Prostate gland (tissue), 2 donors: ENCODE measurements at regions not wholly inside any gene's neighbourhood (a gene's known extent, or its start where the extent isn't known, plus 50 kb on each side); places are given as distances from the start of the nearest gene placed in this dataset.

Source experiments
- DNase-seq: peaks from one replicate; pipeline ENCODE4 v3.0.0-alpha.2; 2019; ENCODE audit warnings: low spot score
- H3K27ac ChIP-seq, 2 donors: fragments of 200-600 bp; sonication (generic); 2 replicates each; pipeline ENCODE4 v1.5.1; 2017 to 2019
- H3K27me3 ChIP-seq: fragments of 200-600 bp; sonication (generic); replicated peaks from 2 replicates; pipeline ENCODE4 v1.5.1; 2019; ENCODE audit not compliant: insufficient read depth
- H3K36me3 ChIP-seq, 2 donors: fragments of 200-600 bp; sonication (generic); 1 replicate in 1 of 2; 2 replicates in 1 of 2; pipeline versions ENCODE4 v1.5.1 to v1.8.1; 2017 to 2019
- H3K4me1 ChIP-seq: fragments of 200-600 bp; sonication (generic); replicated peaks from 2 replicates; pipeline ENCODE4 v1.5.1; 2019
- H3K4me3 ChIP-seq, 2 donors: fragments of 200-600 bp; sonication (generic); 2 replicates each; pipeline ENCODE4 v1.5.1; 2017 to 2019
- H3K9me3 ChIP-seq: fragments of 200-600 bp; sonication (generic); 2 replicates; pipeline ENCODE4 v1.5.1; 2017
- POLR2A ChIP-seq: fragments of 450-650 bp; IDR thresholded peaks from one replicate; pipeline ENCODE4 v1.6.1; 2016; ENCODE audit warnings: antibody characterized with exemption, mild to moderate bottlenecking
- POLR2AphosphoS5 ChIP-seq: sonication (generic); formaldehyde crosslinking; IDR thresholded peaks from one replicate; pipeline ENCODE4 v1.6.1; 2017; ENCODE audit warnings: antibody characterized with exemption
- WGBS: methylation state at CpG from one replicate; pipeline ENCODE4 v1.1.5; 2018; 5-methylcytosine and 5-hydroxymethylcytosine counted together
- intact Hi-C: fragments of 100-400 bp; cut with DNase I; formaldehyde crosslinking; loops from one replicate; pipeline ENCODE4 v1.14.2; 2022
- TF ChIP-seq, protein P1 (sequence below), 4 experiments: fragments of 200-600 bp in 2 of 4; fragments of 450-650 bp in 2 of 4; sonication (generic) in 2 of 4; IDR thresholded peaks; 1 replicate in 3 of 4; 2 replicates in 1 of 4; pipeline ENCODE4 v1.5.1; 2016 to 2019; ENCODE audit warnings: antibody characterized with exemption in 4 of 4, mild to moderate bottlenecking in 2 of 4, moderate library complexity in 2 of 4

DNA sequence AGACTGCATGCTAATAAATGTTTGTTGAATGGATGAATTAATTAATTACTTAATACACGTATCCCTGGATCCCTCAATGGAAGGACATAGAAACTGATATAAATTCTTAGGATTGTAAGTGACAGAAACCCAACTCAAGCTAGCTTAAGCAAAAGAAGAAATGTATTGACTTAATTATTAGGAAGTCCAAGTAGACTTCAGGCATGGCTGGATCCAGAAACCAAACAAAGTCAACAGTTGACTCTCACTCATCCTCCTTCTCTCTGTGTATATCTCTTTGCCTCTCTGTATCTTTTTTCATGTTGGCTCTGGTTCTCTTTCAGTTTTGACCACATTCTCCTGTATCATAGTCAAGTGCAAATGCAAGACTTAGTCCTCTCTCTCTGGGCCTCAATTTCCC lies 82.0 kb upstream of the CTNNBL1 start:
- no peak overlapping the region for H3K4me3 ChIP-seq
- H3K27me3 ChIP-seq: no peaks in the 10 kb centered on the region
- H3K27ac ChIP-seq: no peak overlapping the region
- intact Hi-C loops: no loop called here
- no peak for DNase-seq
- 89% methylated on average over 1 of the region's 1 CpG for WGBS
- no peaks in the 10 kb centered on the region for H3K36me3 ChIP-seq
- H3K4me1 ChIP-seq: no peaks in the 10 kb centered on the region
- no peak for TF ChIP-seq POLR2A
- TF ChIP-seq, protein P1, sequence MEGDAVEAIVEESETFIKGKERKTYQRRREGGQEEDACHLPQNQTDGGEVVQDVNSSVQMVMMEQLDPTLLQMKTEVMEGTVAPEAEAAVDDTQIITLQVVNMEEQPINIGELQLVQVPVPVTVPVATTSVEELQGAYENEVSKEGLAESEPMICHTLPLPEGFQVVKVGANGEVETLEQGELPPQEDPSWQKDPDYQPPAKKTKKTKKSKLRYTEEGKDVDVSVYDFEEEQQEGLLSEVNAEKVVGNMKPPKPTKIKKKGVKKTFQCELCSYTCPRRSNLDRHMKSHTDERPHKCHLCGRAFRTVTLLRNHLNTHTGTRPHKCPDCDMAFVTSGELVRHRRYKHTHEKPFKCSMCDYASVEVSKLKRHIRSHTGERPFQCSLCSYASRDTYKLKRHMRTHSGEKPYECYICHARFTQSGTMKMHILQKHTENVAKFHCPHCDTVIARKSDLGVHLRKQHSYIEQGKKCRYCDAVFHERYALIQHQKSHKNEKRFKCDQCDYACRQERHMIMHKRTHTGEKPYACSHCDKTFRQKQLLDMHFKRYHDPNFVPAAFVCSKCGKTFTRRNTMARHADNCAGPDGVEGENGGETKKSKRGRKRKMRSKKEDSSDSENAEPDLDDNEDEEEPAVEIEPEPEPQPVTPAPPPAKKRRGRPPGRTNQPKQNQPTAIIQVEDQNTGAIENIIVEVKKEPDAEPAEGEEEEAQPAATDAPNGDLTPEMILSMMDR (IDR thresholded peaks at IDR 0.05): no peak
- TF ChIP-seq POLR2AphosphoS5: no peak
- no peaks in the 10 kb centered on the region for H3K9me3 ChIP-seq

DNA sequence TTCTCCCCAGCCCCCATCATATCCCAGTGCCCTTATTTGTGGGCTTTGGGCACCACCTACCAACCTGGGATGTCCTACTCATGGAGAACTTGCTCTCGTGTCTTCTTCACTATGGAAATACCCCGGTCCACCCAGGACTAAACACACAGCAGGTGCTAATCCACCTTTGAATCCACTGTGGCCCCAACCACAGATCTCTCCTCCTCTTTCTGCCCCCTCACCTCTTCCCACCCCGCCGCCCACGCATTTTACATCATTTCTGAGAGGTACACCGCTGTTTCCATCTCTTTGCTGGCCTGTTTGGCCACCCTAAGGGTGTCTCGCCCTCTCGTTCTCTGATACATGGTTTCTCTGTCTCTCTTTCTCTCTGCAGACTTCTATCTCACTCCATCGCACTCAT lies 82.5 kb upstream of the CTNNBL1 start:
- WGBS: 67% methylated on average over 9 of the region's 9 CpGs
- TF ChIP-seq POLR2A (no peak), POLR2AphosphoS5 (no peak)
- TF ChIP-seq, protein P1 (IDR thresholded peaks at IDR 0.05): no peak

DNA sequence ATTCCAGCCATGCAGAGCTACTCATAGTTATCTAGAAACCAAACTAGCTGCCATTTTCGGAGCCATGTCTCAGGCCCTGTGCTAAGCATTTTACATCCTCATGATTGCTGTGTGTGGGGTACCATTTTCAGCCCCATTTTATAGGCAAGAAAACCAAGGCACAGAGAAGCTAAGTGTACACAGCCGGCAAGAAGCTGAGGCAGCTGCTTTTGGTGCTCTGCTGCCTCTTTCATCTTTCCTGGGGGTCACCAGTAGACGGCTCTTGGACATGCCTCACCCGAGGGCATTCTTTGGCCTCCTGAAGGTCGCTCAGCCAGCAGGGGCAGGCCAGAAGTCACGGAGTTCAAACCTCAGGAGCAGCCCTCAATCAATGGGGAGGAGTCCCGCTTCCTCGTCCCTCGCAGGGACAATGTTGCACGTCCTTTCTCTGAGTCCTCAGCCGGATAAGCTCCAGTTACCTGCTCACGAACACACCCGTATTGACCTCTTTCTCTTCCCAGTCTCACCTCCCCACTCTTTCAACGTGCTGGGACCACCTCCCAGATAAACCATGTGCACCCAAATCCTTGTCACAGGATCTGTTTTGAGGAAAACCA lies 82.6 kb upstream of the BLCAP start:
- Histone ChIP-seq H3K4me3 (no peak overlapping the region), H3K27ac (no peak overlapping the region), H3K4me1 (no peaks in the 10 kb centered on the region), H3K36me3 (no peaks in the 10 kb centered on the region), H3K9me3 (no peaks in the 10 kb centered on the region), H3K27me3 (no peaks in the 10 kb centered on the region)
- intact Hi-C loops: no loop called here
- TF ChIP-seq, protein P1 (IDR thresholded peaks at IDR 0.05): no peak
- TF ChIP-seq POLR2AphosphoS5: no peak
- DNase-seq: no peak
- WGBS: 54% methylated on average over 14 of the region's 14 CpGs

More for the DNA sequence above, 82.5 kb upstream of the CTNNBL1 start:
- intact Hi-C loops: no loop called here
- no peak for DNase-seq
- Histone ChIP-seq H3K4me3 (no peak overlapping the region), H3K27ac (no peak overlapping the region), H3K27me3 (no peaks in the 10 kb centered on the region), H3K9me3 (no peaks in the 10 kb centered on the region), H3K36me3 (no peaks in the 10 kb centered on the region), H3K4me1 (no peaks in the 10 kb centered on the region)

DNA sequence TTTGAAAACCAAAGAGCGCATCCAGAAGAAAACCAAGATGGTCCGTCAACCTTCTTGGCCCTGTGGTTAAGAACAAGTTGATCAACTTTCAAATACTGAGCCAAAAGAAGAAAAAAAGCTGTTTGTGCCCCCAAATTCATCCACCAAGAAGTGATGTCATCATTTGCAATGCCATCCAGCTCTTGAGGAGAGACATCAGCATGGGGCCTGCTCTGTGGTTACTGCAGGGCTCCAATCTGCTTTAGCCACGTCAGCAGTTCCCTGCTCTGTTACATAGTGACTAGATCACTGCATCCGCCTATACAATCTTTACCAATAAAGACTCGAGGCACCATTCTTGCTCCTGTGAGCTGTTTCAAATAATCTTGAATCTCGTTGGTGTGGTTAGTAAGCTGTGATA lies 75.0 kb upstream of the BLCAP start:
- intact Hi-C loops: no loop called here
- 64% methylated on average over 6 of the region's 6 CpGs for WGBS
- DNase-seq: no peak
- Histone ChIP-seq H3K27ac (no peak overlapping the region), H3K36me3 (no peaks in the 10 kb centered on the region), H3K4me3 (no peak overlapping the region), H3K27me3 (peaks cover 3% of the 10 kb centered on the region), H3K4me1 (no peaks in the 10 kb centered on the region), H3K9me3 (no peaks in the 10 kb centered on the region)
- TF ChIP-seq POLR2A: no peak
- TF ChIP-seq, protein P1 (IDR thresholded peaks at IDR 0.05): no peak
- no peak for TF ChIP-seq POLR2AphosphoS5

DNA sequence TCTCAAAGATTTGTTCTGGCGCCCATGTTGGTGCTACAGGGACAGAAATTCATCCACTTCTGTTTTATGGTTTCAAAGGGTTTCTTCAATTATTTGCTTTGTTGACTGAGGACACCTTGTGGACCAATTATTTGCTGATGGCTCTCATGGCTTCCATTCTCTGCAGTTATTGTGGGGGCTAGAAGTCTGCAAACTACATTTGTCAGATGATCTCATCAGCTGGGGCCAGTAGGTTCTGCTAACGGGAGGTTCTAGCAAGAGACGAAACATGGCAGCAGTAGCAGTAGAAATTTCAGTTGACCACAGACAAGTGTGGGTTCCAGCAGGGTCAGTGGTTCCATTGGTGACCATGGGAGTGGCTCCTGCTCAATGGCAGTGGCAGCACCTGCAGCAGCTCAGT lies 72.8 kb upstream of the BLCAP start:
- TF ChIP-seq POLR2A (no peak), POLR2AphosphoS5 (no peak)
- TF ChIP-seq, protein P1 (IDR thresholded peaks at IDR 0.05): no peak
- Histone ChIP-seq H3K36me3 (no peaks in the 10 kb centered on the region), H3K4me3 (no peak overlapping the region), H3K27ac (no peak overlapping the region), H3K9me3 (no peaks in the 10 kb centered on the region), H3K4me1 (no peaks in the 10 kb centered on the region), H3K27me3 (peaks cover 3% of the 10 kb centered on the region)
- WGBS: 62% methylated on average over 3 of the region's 3 CpGs
- no peak for DNase-seq
- intact Hi-C loops: no loop called here
